Testis (tissue), 2 donors: ENCODE measurements at regions not wholly inside any gene's neighbourhood (a gene's known extent, or its start where the extent isn't known, plus 50 kb on each side); places are given as distances from the start of the nearest gene placed in this dataset.

ENCODE experiments used
- POLR2A ChIP-seq: fragments of 450-650 bp; IDR thresholded peaks from one replicate; pipeline ENCODE4 v1.6.1; 2017; ENCODE audit warnings: antibody characterized with exemption, mild to moderate bottlenecking, moderate library complexity
- TF ChIP-seq, protein P1 (sequence below), 3 experiments: fragments of 450-650 bp in 2 of 3; fragments of 200-600 bp in 1 of 3; sonication (generic) in 1 of 3; IDR thresholded peaks; one replicate each; pipeline ENCODE4 v1.5.1; 2016 to 2019; ENCODE audit warnings: antibody characterized with exemption in 3 of 3, mild to moderate bottlenecking in 2 of 3, moderate library complexity in 1 of 3

DNA sequence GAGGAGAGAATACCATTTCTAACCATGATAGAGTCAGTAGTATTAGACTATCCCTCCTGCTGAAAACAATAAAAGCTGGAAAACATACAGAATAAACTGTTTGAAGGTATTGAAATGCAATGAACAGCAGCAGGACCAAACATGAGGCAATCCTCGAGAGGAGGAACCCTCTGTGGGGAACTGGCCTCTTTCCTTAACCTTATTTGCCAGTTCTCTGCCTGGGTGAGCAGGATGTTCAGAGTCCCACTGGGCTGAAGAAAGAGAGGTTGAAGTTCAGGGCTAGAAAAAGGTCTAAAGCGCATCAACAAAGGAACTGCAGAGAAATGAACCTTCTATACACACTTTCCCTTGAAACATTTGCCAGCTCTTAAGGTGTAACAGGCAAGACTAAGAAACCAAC, 79.8 kb upstream of the FHL2 start:
- TF ChIP-seq, protein P1, sequence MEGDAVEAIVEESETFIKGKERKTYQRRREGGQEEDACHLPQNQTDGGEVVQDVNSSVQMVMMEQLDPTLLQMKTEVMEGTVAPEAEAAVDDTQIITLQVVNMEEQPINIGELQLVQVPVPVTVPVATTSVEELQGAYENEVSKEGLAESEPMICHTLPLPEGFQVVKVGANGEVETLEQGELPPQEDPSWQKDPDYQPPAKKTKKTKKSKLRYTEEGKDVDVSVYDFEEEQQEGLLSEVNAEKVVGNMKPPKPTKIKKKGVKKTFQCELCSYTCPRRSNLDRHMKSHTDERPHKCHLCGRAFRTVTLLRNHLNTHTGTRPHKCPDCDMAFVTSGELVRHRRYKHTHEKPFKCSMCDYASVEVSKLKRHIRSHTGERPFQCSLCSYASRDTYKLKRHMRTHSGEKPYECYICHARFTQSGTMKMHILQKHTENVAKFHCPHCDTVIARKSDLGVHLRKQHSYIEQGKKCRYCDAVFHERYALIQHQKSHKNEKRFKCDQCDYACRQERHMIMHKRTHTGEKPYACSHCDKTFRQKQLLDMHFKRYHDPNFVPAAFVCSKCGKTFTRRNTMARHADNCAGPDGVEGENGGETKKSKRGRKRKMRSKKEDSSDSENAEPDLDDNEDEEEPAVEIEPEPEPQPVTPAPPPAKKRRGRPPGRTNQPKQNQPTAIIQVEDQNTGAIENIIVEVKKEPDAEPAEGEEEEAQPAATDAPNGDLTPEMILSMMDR (IDR thresholded peaks at IDR 0.05) = no peak
- TF ChIP-seq POLR2A = no peak
